ENCODE measurements at regions not wholly inside any gene's neighbourhood (a gene's known extent, or its start where the extent isn't known, plus 50 kb on each side); places are given as distances from the start of the nearest gene placed in this dataset.
"Not testable (repeated sequence)": the region's sequence is repeated elsewhere in the genome, so short reads cannot be mapped to it uniquely, and the experiment has no call there.

GRCh38 chr12:17284873-17285272, 678.9 kb upstream of the LMO3 start (continued):
- TF ChIP-seq MLX (CRISPR knock-in tag; IDR thresholded peaks at IDR 0.05) = no peak
- TF ChIP-seq PRRX2 (CRISPR knock-in tag; IDR thresholded peaks at IDR 0.05) = no peak
- TF ChIP-seq CTCF (IDR thresholded peaks at IDR 0.05) = no peak

- no peak for ATAC-seq
- ChIA-PET POLR2A (no interaction called here), CTCF (no interaction called here)
- Mint-ChIP-seq H3K9me3 (peaks cover 47% of the 10 kb centered on the region), H3K27me3 (ENCODE audit: low read depth) (peaks cover 4% of the 10 kb centered on the region; the same call in 1 of the 2 replicates), H3K4me3 (no peak overlapping the region), H3K4me1 (peaks cover 6% of the 10 kb centered on the region; the same call in 1 of the 2 replicates), H3K36me3 (peaks cover 32% of the 10 kb centered on the region), H3K27ac (no peak overlapping the region)
- TF ChIP-seq ATF1 (CRISPR knock-in tag; IDR thresholded peaks at IDR 0.05) = no peak
- TF ChIP-seq FOXK1 (CRISPR knock-in tag; IDR thresholded peaks at IDR 0.05) = no peak
- no peak for DNase-seq (ENCODE audit: low spot score)
These were observed 677.6 kb upstream of the LMO3 start for GRCh38 chr12:17283563-17283962.

- H3K4me3 Mint-ChIP-seq; POLR2A ChIA-PET; H3K4me1 Mint-ChIP-seq; CTCF ChIA-PET; H3K27me3 Mint-ChIP-seq (ENCODE audit: low read depth); ATAC-seq; H3K27ac Mint-ChIP-seq; DNase-seq (ENCODE audit: low spot score): not testable (repeated sequence)
- peaks cover 35% of the 10 kb centered on the region for H3K9me3 Mint-ChIP-seq
- peaks cover 28% of the 10 kb centered on the region for H3K36me3 Mint-ChIP-seq
These were observed 676.2 kb upstream of the LMO3 start for GRCh38 chr12:17282169-17282568.

- CTCF ChIA-PET = interaction anchor here (0.9 to 1.1 kb wide), 3 partner anchors 21 to 228 kb away, joined by 3 read pairs; no protein-coding TSS in a partner anchor
- POLR2A ChIA-PET = no interaction called here
- peaks cover 4% of the 10 kb centered on the region; the same call in 1 of the 2 replicates for H3K27me3 Mint-ChIP-seq (ENCODE audit: low read depth)
- ATAC-seq (no peak), DNase-seq (ENCODE audit: low spot score) (no peak)
- no peak overlapping the region for H3K27ac Mint-ChIP-seq
- no peak overlapping the region for H3K4me3 Mint-ChIP-seq
- H3K9me3 Mint-ChIP-seq = peaks cover 20% of the 10 kb centered on the region
- H3K4me1 Mint-ChIP-seq = peaks cover 6% of the 10 kb centered on the region; the same call in 1 of the 2 replicates
- peaks cover 16% of the 10 kb centered on the region for H3K36me3 Mint-ChIP-seq
- TF ChIP-seq TCF7 (CRISPR knock-in tag; IDR thresholded peaks at IDR 0.05; ENCODE audit: low read depth) (no peak), CTCF (IDR thresholded peaks at IDR 0.05) (no peak), MAX (CRISPR knock-in tag; IDR thresholded peaks at IDR 0.05) (no peak), USF2 (CRISPR knock-in tag; IDR thresholded peaks at IDR 0.05) (no peak), PRDM15 (CRISPR knock-in tag; IDR thresholded peaks at IDR 0.05) (no peak), ZNF263 (CRISPR knock-in tag; IDR thresholded peaks at IDR 0.05; ENCODE audit: low read depth) (no peak), PREB (CRISPR knock-in tag; IDR thresholded peaks at IDR 0.05; ENCODE audit: borderline replicate concordance) (no peak), USF1 (CRISPR knock-in tag; IDR thresholded peaks at IDR 0.05) (no peak), TEAD4 (CRISPR knock-in tag; IDR thresholded peaks at IDR 0.05) (no peak), E2F4 (CRISPR knock-in tag; IDR thresholded peaks at IDR 0.05; ENCODE audit: borderline replicate concordance, low read depth) (no peak), FOXP1 (CRISPR knock-in tag; IDR thresholded peaks at IDR 0.05; ENCODE audit: borderline replicate concordance) (no peak)
These were observed 673.0 kb upstream of the LMO3 start for GRCh38 chr12:17278946-17279345.
